PC-9 (cell line): ENCODE measurements at regions not wholly inside any gene's neighbourhood (a gene's known extent, or its start where the extent isn't known, plus 50 kb on each side); places are given as distances from the start of the nearest gene placed in this dataset.

Experiments
- BruUV-seq: library from RNA; stranded (reverse); fragments of 400-500 nt; replicated peaks from 2 replicates; lab custom pipeline; 2021; lab: Mats Ljungman, UMichigan
- CTCF ChIA-PET: fragments of 300-600 bp; sonication (Branson Sonifier 250); formaldehyde crosslinking; loops from one replicate; lab custom pipeline; 2022; ENCODE audit warnings: antibody characterized with exemption; lab: Charles Lee
- POLR2A ChIA-PET: fragments of 300-600 bp; sonication (Branson Sonifier 250); formaldehyde crosslinking; loops from one replicate; lab custom pipeline; 2022; ENCODE audit warnings: antibody characterized with exemption; ENCODE audit not compliant: unreplicated experiment; lab: Charles Lee
- DNase-seq, 2 experiments: peaks; one replicate each; pipeline versions ENCODE4 v3.0.0 to v3.0.0-alpha.2; 2015 to 2022; ENCODE audit warnings: mixed read lengths in 1 of 2
- H2AFZ ChIP-seq: fragments of 200-600 bp; sonication (generic); 2 replicates; pipeline ENCODE4 v1.8.1; 2017; ENCODE audit warnings: antibody characterized with exemption
- H3F3A ChIP-seq: fragments of 200-600 bp; sonication (generic); 2 replicates; pipeline ENCODE4 v1.8.1; 2017; ENCODE audit warnings: antibody characterized with exemption, mild to moderate bottlenecking, low read depth; ENCODE audit not compliant: insufficient read depth
- H3K27ac ChIP-seq: fragments of 200-600 bp; sonication (generic); 2 replicates; pipeline ENCODE4 v1.6.1; 2016; ENCODE audit warnings: mixed run types
- H3K27me3 ChIP-seq: fragments of 200-600 bp; sonication (generic); 2 replicates; pipeline ENCODE4 v1.6.1; 2016; ENCODE audit warnings: low read depth, mixed run types; ENCODE audit not compliant: insufficient read depth
- H3K36me3 ChIP-seq: fragments of 200-600 bp; sonication (generic); 2 replicates; pipeline ENCODE4 v1.6.1; 2016; ENCODE audit warnings: low read depth, mixed run types
- H3K4me1 ChIP-seq: fragments of 200-600 bp; sonication (generic); replicated peaks from 2 replicates; pipeline ENCODE4 v1.6.1; 2016; ENCODE audit warnings: mixed run types; ENCODE audit not compliant: insufficient read depth
- H3K4me2 ChIP-seq: fragments of 200-600 bp; sonication (generic); 2 replicates; pipeline ENCODE4 v1.6.1; 2017; ENCODE audit warnings: mixed run types
- H3K4me3 ChIP-seq: fragments of 200-600 bp; sonication (generic); 2 replicates; pipeline ENCODE4 v1.6.1; 2016; ENCODE audit warnings: mixed run types
- H3K79me2 ChIP-seq: fragments of 200-600 bp; sonication (generic); 2 replicates; pipeline ENCODE4 v1.6.1; 2017; ENCODE audit warnings: low read depth, mixed run types
- H3K9me2 ChIP-seq: fragments of 200-600 bp; sonication (generic); 2 replicates; pipeline ENCODE4 v1.8.1; 2017; ENCODE audit warnings: mild to moderate bottlenecking; ENCODE audit not compliant: insufficient read depth
- H3K9me3 ChIP-seq: fragments of 200-600 bp; sonication (generic); 2 replicates; pipeline ENCODE4 v1.8.1; 2016; ENCODE audit warnings: low read depth; ENCODE audit not compliant: insufficient read depth
- H4K20me1 ChIP-seq: fragments of 200-600 bp; sonication (generic); 2 replicates; pipeline ENCODE4 v1.8.1; 2017; ENCODE audit not compliant: insufficient read depth
- CTCF ChIP-seq: fragments of 200-600 bp; sonication (generic); conservative IDR thresholded peaks from 2 replicates; pipeline ENCODE4 v1.6.1; 2017; ENCODE audit warnings: mixed run types, antibody characterized with exemption, mild to moderate bottlenecking, moderate library complexity
- EZH2 ChIP-seq: fragments of 200-600 bp; sonication (generic); IDR thresholded peaks from 2 replicates; pipeline ENCODE4 v1.8.0; 2017; ENCODE audit warnings: antibody characterized with exemption, low read depth
- intact Hi-C: fragments of 100-400 bp; cut with micrococcal nuclease; formaldehyde crosslinking; loops from one replicate; pipeline ENCODE4 v1.10.0; 2022; ENCODE audit not compliant: unreplicated experiment

- ChIA-PET POLR2A (no interaction called here), CTCF (no interaction called here)
- Histone ChIP-seq H3K9me2 (no peaks in the 10 kb centered on the region), H3K9me3 (no peaks in the 10 kb centered on the region), H3K4me1 (no peaks in the 10 kb centered on the region), H4K20me1 (no peaks in the 10 kb centered on the region), H3K36me3 (no peaks in the 10 kb centered on the region), H2AFZ (no peak overlapping the region), H3K4me3 (no peak overlapping the region), H3K4me2 (no peak overlapping the region), H3K79me2 (no peaks in the 10 kb centered on the region), H3K27ac (no peak overlapping the region), H3F3A (no peaks in the 10 kb centered on the region), H3K27me3 (peaks cover 92% of the 10 kb centered on the region)
- no peak for DNase-seq
- intact Hi-C loops, result no loop called here
- TF ChIP-seq EZH2 (no peak), CTCF (no peak)
- no TSS peak for BruUV-seq
Measured at GRCh38 chr22:47393191-47393590, 630.7 kb downstream of the TBC1D22A start.

- no peak overlapping the region for H3K4me3 ChIP-seq
- intact Hi-C loops, result no loop called here
- no peaks in the 10 kb centered on the region for H3K36me3 ChIP-seq
- CTCF ChIA-PET, result no interaction called here
- POLR2A ChIA-PET, result no interaction called here
- peaks cover 92% of the 10 kb centered on the region for H3K27me3 ChIP-seq
- H3K9me2 ChIP-seq, result no peaks in the 10 kb centered on the region
- H3F3A ChIP-seq, result no peaks in the 10 kb centered on the region
- no peak overlapping the region for H3K4me2 ChIP-seq
- H3K9me3 ChIP-seq, result no peaks in the 10 kb centered on the region
- no peak overlapping the region for H2AFZ ChIP-seq
- no peaks in the 10 kb centered on the region for H4K20me1 ChIP-seq
- BruUV-seq, result no TSS peak
- H3K27ac ChIP-seq, result no peak overlapping the region
- TF ChIP-seq EZH2 (no peak), CTCF (no peak)
- H3K4me1 ChIP-seq, result no peaks in the 10 kb centered on the region
- no peak for DNase-seq
- no peaks in the 10 kb centered on the region for H3K79me2 ChIP-seq
Measured at GRCh38 chr22:47392729-47393128, 630.3 kb downstream of the TBC1D22A start.

GRCh38 chr22:47392054-47392347, 629.6 kb downstream of the TBC1D22A start:
- Histone ChIP-seq H3F3A (no peaks in the 10 kb centered on the region), H3K27me3 (peaks cover 92% of the 10 kb centered on the region), H3K4me3 (no peak overlapping the region), H3K27ac (no peak overlapping the region), H3K9me2 (no peaks in the 10 kb centered on the region), H3K9me3 (no peaks in the 10 kb centered on the region), H3K36me3 (no peaks in the 10 kb centered on the region), H3K79me2 (no peaks in the 10 kb centered on the region), H4K20me1 (no peaks in the 10 kb centered on the region), H2AFZ (no peak overlapping the region), H3K4me2 (no peak overlapping the region), H3K4me1 (no peaks in the 10 kb centered on the region)
- TF ChIP-seq CTCF, result no peak
- no peak for TF ChIP-seq EZH2
- BruUV-seq, result no TSS peak
- CTCF ChIA-PET, result no interaction called here
- no peak for DNase-seq
- intact Hi-C loops, result no loop called here
- POLR2A ChIA-PET, result no interaction called here
